Stomach (tissue), 4 donors: ENCODE measurements at regions not wholly inside any gene's neighbourhood (a gene's known extent, or its start where the extent isn't known, plus 50 kb on each side); places are given as distances from the start of the nearest gene placed in this dataset.

ENCODE experiments used
- CTCF ChIP-seq, 7 experiments: fragments of 450-650 bp in 4 of 7; fragments of 200-600 bp in 3 of 7; sonication (generic) in 3 of 7; IDR thresholded peaks; one replicate each; pipeline ENCODE4 v1.5.1; 2016 to 2019; ENCODE audit warnings: antibody characterized with exemption in 7 of 7, control low read depth in 2 of 7, mild to moderate bottlenecking in 1 of 7
- EP300 ChIP-seq: sonication (generic); formaldehyde crosslinking; IDR thresholded peaks from one replicate; pipeline ENCODE4 v1.6.1; 2017; ENCODE audit warnings: antibody characterized with exemption
- POLR2A ChIP-seq, 4 donors: fragments of 450-650 bp; IDR thresholded peaks; one replicate each; pipeline ENCODE4 v1.6.1; 2016; ENCODE audit warnings: antibody characterized with exemption in 4 of 4, control low read depth in 2 of 4, mild to moderate bottlenecking in 1 of 4, moderate library complexity in 1 of 4
- POLR2AphosphoS5 ChIP-seq, 3 donors: sonication (generic); formaldehyde crosslinking; IDR thresholded peaks; one replicate each; pipeline ENCODE4 v1.6.1; 2016; ENCODE audit warnings: antibody characterized with exemption in 3 of 3

DNA sequence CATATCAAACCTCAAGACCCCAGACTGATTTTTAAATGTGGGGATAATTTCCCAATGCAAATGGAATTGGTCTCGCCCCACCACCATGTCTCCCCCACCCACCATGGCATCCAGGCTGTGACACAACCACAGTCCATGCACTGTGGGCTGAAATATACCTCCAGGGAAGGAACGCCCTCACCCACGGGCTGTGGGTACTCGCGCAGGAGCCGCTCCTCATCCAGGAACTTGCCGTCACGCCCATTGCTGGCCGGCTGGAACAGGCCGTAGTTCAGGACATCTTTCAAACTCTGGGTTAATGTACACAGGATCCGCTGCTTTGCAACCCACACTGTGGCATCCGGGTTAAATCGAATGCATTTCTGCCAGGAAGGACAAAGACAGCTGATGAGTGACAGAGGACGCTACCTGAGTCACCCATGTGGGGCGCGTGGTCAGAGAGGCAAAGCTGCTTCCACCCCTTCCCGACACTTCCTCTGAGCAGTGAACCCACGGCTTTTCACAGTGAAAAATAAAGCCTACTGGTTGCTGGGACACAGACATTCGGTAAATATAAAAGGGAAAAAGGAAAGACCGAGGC, 133.6 kb downstream of the SHANK2 start:
- TF ChIP-seq CTCF (IDR thresholded peaks at IDR 0.05) (no peak), POLR2A (IDR thresholded peaks at IDR 0.05) (no peak), EP300 (no peak), POLR2AphosphoS5 (IDR thresholded peaks at IDR 0.05) (no peak)
